Natural killer cell (primary cell): ENCODE measurements at regions not wholly inside any gene's neighbourhood (a gene's known extent, or its start where the extent isn't known, plus 50 kb on each side); places are given as distances from the start of the nearest gene placed in this dataset.

Source experiments
- ATAC-seq, 3 donors: fragments of 150-1000 bp in 2 of 3; fragments of 200-7000 bp in 1 of 3; cut with Tn5 transposase; 1 replicate in 1 of 3; 2 replicates in 2 of 3; pipeline ENCODE4 v1.10.0; 2021; ENCODE audit warnings: mild to moderate bottlenecking in 2 of 3, moderate library complexity in 2 of 3
- DNase-seq, 2 donors: peaks; one replicate each; pipeline versions ENCODE4 v3.0.0 to v3.0.0-alpha.2; 2013 to 2021; ENCODE audit warnings: mixed read lengths in 1 of 2
- H3K27ac ChIP-seq: one replicate; pipeline ENCODE4 v1.5.1; 2013; ENCODE audit warnings: mild to moderate bottlenecking, low read length
- H3K27me3 ChIP-seq: one replicate; pipeline ENCODE4 v1.6.1; 2013; ENCODE audit warnings: low read length; ENCODE audit not compliant: control insufficient read depth, insufficient read depth
- H3K36me3 ChIP-seq: one replicate; pipeline ENCODE4 v1.6.1; 2013; ENCODE audit warnings: low read length; ENCODE audit not compliant: control insufficient read depth, insufficient read depth
- H3K4me1 ChIP-seq: one replicate; pipeline ENCODE4 v1.6.1; 2013; ENCODE audit warnings: low read length; ENCODE audit not compliant: control insufficient read depth, insufficient read depth
- H3K4me3 ChIP-seq: one replicate; pipeline ENCODE4 v1.5.1; 2013; ENCODE audit warnings: low read length
- H3K9me3 ChIP-seq: one replicate; pipeline ENCODE4 v1.6.1; 2013; ENCODE audit warnings: low read length; ENCODE audit not compliant: control insufficient read depth, insufficient read depth
- H3K27ac Mint-ChIP-seq, 2 donors: one replicate each; pipeline ENCODE4 v1.8.0; 2022; ENCODE audit warnings: mild to moderate bottlenecking in 2 of 2, mixed read lengths in 2 of 2, moderate library complexity in 1 of 2
- H3K27me3 Mint-ChIP-seq, 2 donors: one replicate each; pipeline ENCODE4 v1.8.0; 2022; ENCODE audit warnings: low read depth in 2 of 2, mixed read lengths in 2 of 2
- H3K36me3 Mint-ChIP-seq: one replicate; pipeline ENCODE4 v1.8.0; 2022; ENCODE audit warnings: mixed read lengths
- H3K4me1 Mint-ChIP-seq, 2 donors: one replicate each; pipeline ENCODE4 v1.8.0; 2022; ENCODE audit warnings: mixed read lengths in 2 of 2
- H3K4me3 Mint-ChIP-seq: one replicate; pipeline ENCODE4 v1.8.0; 2022; ENCODE audit warnings: mild to moderate bottlenecking, moderate library complexity, mixed read lengths
- H3K9me3 Mint-ChIP-seq, 2 donors: one replicate each; pipeline ENCODE4 v1.8.0; 2022; ENCODE audit warnings: mixed read lengths in 2 of 2
- WGBS: methylation state at CpG from one replicate; pipeline ENCODE4 v1.1.7; 2013; ENCODE audit warnings: missing lambda C conversion rate; ENCODE audit not compliant: insufficient coverage; 5-methylcytosine and 5-hydroxymethylcytosine counted together
- intact Hi-C: fragments of 100-400 bp; cut with micrococcal nuclease; formaldehyde crosslinking; loops from one replicate; pipeline ENCODE4 v1.14.2; 2022
- TF ChIP-seq, protein P1 (sequence below): fragments of 200-600 bp; IDR thresholded peaks from one replicate; pipeline ENCODE4 v1.8.0; 2022; ENCODE audit warnings: antibody characterized with exemption

- intact Hi-C loops: no loop called here
- TF ChIP-seq, protein P1, sequence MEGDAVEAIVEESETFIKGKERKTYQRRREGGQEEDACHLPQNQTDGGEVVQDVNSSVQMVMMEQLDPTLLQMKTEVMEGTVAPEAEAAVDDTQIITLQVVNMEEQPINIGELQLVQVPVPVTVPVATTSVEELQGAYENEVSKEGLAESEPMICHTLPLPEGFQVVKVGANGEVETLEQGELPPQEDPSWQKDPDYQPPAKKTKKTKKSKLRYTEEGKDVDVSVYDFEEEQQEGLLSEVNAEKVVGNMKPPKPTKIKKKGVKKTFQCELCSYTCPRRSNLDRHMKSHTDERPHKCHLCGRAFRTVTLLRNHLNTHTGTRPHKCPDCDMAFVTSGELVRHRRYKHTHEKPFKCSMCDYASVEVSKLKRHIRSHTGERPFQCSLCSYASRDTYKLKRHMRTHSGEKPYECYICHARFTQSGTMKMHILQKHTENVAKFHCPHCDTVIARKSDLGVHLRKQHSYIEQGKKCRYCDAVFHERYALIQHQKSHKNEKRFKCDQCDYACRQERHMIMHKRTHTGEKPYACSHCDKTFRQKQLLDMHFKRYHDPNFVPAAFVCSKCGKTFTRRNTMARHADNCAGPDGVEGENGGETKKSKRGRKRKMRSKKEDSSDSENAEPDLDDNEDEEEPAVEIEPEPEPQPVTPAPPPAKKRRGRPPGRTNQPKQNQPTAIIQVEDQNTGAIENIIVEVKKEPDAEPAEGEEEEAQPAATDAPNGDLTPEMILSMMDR: no peak
- ATAC-seq (no peak), DNase-seq (no peak)
- Histone ChIP-seq H3K9me3 (no peaks in the 10 kb centered on the region), H3K27me3 (peaks cover 2% of the 10 kb centered on the region), H3K4me1 (no peaks in the 10 kb centered on the region), H3K36me3 (no peaks in the 10 kb centered on the region), H3K4me3 (no peak overlapping the region), H3K27ac (no peak overlapping the region)
- Mint-ChIP-seq H3K36me3 (no peaks in the 10 kb centered on the region), H3K4me3 (no peak overlapping the region), H3K27ac (no peak overlapping the region), H3K9me3 (no peaks in the 10 kb centered on the region), H3K27me3 (peaks cover 18 to 27% of the 10 kb centered on the region in 2 donors), H3K4me1 (no peaks in the 10 kb centered on the region)
- WGBS: 91% methylated on average over 6 of the region's 7 CpGs
These were observed 120.8 kb upstream of the CDCA7L start for GRCh38 chr7:22066522-22066921.

DNA sequence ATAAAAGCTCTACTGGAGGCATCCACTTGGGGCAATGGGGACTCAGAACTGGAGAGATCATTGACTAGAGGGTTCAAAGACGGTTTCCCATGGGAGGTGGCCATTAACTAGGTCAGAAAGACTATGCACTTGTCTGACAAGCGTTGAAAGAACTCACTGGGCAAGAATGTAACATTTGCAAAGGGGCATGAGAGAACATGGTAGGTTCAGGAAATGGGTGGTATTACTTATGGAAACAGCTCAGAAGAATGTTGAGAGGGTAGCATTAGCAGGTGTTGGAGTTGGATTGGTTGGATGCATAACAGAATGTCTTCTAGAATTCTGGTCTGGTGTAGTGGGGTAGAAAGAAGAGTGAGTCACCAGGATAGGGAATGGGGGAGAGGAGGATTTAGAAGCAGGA is 119.1 kb upstream of the CDCA7L start:
- H3K36me3 Mint-ChIP-seq: no peaks in the 10 kb centered on the region
- H3K36me3 ChIP-seq: no peaks in the 10 kb centered on the region
- peaks cover 2% of the 10 kb centered on the region for H3K27me3 ChIP-seq
- H3K4me1 Mint-ChIP-seq: no peaks in the 10 kb centered on the region
- DNase-seq (no peak), ATAC-seq (no peak)
- intact Hi-C loops: no loop called here
- H3K27ac ChIP-seq: no peak overlapping the region
- no peaks in the 10 kb centered on the region for H3K9me3 Mint-ChIP-seq
- peaks cover 23 to 24% of the 10 kb centered on the region in 2 donors for H3K27me3 Mint-ChIP-seq
- no peak overlapping the region for H3K4me3 ChIP-seq
- TF ChIP-seq, protein P1: no peak
- no peak overlapping the region for H3K4me3 Mint-ChIP-seq
- no peak overlapping the region for H3K27ac Mint-ChIP-seq
- 78% methylated on average over 2 of the region's 2 CpGs for WGBS
- H3K9me3 ChIP-seq: no peaks in the 10 kb centered on the region
- H3K4me1 ChIP-seq: no peaks in the 10 kb centered on the region

GRCh38 chr7:22061775-22062174 is 116.1 kb upstream of the CDCA7L start:
- intact Hi-C loops: no loop called here
- H3K27ac Mint-ChIP-seq: no peak overlapping the region
- TF ChIP-seq, protein P1: no peak
- Histone ChIP-seq H3K4me3 (no peak overlapping the region), H3K27me3 (peaks cover 2% of the 10 kb centered on the region), H3K36me3 (no peaks in the 10 kb centered on the region), H3K4me1 (no peaks in the 10 kb centered on the region), H3K27ac (no peak overlapping the region), H3K9me3 (no peaks in the 10 kb centered on the region)
- WGBS: 59% methylated on average over 2 of the region's 2 CpGs
- no peaks in the 10 kb centered on the region for H3K36me3 Mint-ChIP-seq
- H3K27me3 Mint-ChIP-seq: peaks cover 13 to 20% of the 10 kb centered on the region in 2 donors
- H3K9me3 Mint-ChIP-seq: no peaks in the 10 kb centered on the region
- DNase-seq (no peak), ATAC-seq (no peak)
- H3K4me3 Mint-ChIP-seq: no peak overlapping the region
- no peaks in the 10 kb centered on the region for H3K4me1 Mint-ChIP-seq

DNA sequence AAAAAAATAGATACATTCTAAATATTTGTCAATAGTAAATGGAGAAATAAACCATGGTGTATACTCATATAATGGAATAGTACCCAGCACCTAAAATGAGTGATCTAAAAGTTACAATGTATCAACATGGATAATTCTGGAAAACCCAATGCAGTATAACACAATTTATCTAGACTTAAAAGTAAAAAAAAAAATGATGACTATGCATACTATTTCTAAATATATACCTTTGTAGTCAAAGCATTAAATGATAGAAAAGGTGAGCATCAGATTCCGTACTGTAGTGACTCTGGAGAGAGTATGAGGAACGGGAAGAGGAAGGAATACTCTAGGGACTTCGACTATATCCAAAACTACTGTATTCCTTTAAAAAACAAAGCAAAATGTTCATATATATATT is 115.2 kb upstream of the CDCA7L start:
- intact Hi-C loops: no loop called here
- H3K4me1 Mint-ChIP-seq: no peaks in the 10 kb centered on the region
- Histone ChIP-seq H3K4me3 (no peak overlapping the region), H3K4me1 (no peaks in the 10 kb centered on the region), H3K27me3 (peaks cover 2% of the 10 kb centered on the region), H3K36me3 (no peaks in the 10 kb centered on the region), H3K27ac (no peak overlapping the region), H3K9me3 (no peaks in the 10 kb centered on the region)
- H3K4me3 Mint-ChIP-seq: no peak overlapping the region
- H3K9me3 Mint-ChIP-seq: no peaks in the 10 kb centered on the region
- peaks cover 19 to 20% of the 10 kb centered on the region in 2 donors for H3K27me3 Mint-ChIP-seq
- no peak overlapping the region for H3K27ac Mint-ChIP-seq
- no peaks in the 10 kb centered on the region for H3K36me3 Mint-ChIP-seq
- no CpG with 5 or more reads among the region's 3 CpGs for WGBS
- no peak for ATAC-seq
- no peak for DNase-seq
- TF ChIP-seq, protein P1: no peak
